Esophagus squamous epithelium (tissue), 4 donors: ENCODE measurements at regions not wholly inside any gene's neighbourhood (a gene's known extent, or its start where the extent isn't known, plus 50 kb on each side); places are given as distances from the start of the nearest gene placed in this dataset.

ENCODE experiments used
- CTCF ChIP-seq, 6 experiments: fragments of 450-650 bp in 4 of 6; fragments of 200-600 bp in 2 of 6; sonication (generic) in 2 of 6; IDR thresholded peaks; one replicate each; pipeline ENCODE4 v1.5.1; 2016 to 2019; ENCODE audit warnings: antibody characterized with exemption in 6 of 6, mild to moderate bottlenecking in 4 of 6, moderate library complexity in 4 of 6
- POLR2A ChIP-seq, 4 donors: fragments of 450-650 bp; IDR thresholded peaks; one replicate each; pipeline ENCODE4 v1.6.1; 2017; ENCODE audit warnings: antibody characterized with exemption in 4 of 4, mild to moderate bottlenecking in 4 of 4, moderate library complexity in 3 of 4

- no peak for TF ChIP-seq CTCF (IDR thresholded peaks at IDR 0.05)
- TF ChIP-seq POLR2A (IDR thresholded peaks at IDR 0.05): no peak
These were observed 124.3 kb upstream of the MOCS2 start for GRCh38 chr5:53233645-53234405.
